MG63 (cell line): ENCODE measurements at regions not wholly inside any gene's neighbourhood (a gene's known extent, or its start where the extent isn't known, plus 50 kb on each side); places are given as distances from the start of the nearest gene placed in this dataset.

Experiments used
- DNase-seq: peaks from one replicate; pipeline ENCODE4 v3.0.0-alpha.2; 2020
- H3K27me3 ChIP-seq: fragments of 250-450 bp; sonication (Bioruptor Pico); 2 replicates; pipeline ENCODE4 v1.5.1; 2020; ENCODE audit warnings: mild to moderate bottlenecking, moderate library complexity
- H3K36me3 ChIP-seq: fragments of 250-450 bp; sonication (Bioruptor Pico); 2 replicates; pipeline ENCODE4 v1.5.1; 2020; ENCODE audit warnings: mild to moderate bottlenecking, moderate library complexity
- H3K4me3 ChIP-seq: fragments of 250-450 bp; sonication (Bioruptor Pico); 2 replicates; pipeline ENCODE4 v1.5.1; 2020; ENCODE audit warnings: mild to moderate bottlenecking, moderate library complexity
- H3K9me3 ChIP-seq: fragments of 250-450 bp; sonication (Bioruptor Pico); 2 replicates; pipeline ENCODE4 v1.5.1; 2020; ENCODE audit warnings: mild to moderate bottlenecking, moderate library complexity

DNA sequence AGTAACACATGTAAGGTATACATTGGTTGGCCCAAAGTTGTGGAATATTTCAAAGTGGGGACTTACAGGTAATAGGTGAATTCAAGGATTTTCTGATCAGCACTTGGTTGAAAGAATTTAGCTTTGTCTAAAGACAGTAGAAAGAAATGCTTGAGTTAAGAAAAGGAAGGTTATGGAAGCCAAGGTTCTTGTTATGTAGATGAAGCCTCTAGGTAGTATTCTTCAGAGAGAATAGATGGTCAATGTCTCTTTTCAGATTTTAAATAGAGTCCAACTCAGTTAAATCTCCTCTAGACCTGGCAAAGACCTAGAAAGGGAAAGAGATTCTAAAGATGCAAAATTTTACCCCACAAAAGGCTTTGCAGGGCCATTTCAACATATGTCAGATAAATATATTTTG, 157.4 kb downstream of the ANKRD30B start:
- no peaks in the 10 kb centered on the region for H3K27me3 ChIP-seq
- no peak for DNase-seq
- H3K9me3 ChIP-seq, result no peaks in the 10 kb centered on the region
- no peaks in the 10 kb centered on the region for H3K36me3 ChIP-seq
- H3K4me3 ChIP-seq, result no peak overlapping the region

DNA sequence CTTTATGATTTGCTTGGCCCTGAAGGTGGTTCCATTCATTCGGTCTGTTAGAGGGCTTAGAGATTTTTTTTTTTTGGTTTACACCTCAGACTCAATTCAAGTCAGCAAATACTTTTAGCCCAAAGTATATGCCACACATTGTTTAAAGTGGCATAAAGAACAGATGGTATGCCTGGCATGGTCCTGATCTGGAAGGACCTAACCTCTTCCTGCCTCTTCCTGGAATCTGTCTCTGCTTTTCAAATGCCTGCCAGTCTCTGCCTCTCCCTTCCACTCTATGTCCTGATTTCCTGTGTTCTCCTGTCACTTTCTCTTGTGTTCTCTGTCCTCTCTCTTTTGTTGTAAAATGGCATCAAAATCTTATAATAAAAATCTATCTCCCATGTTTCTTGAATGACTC, 158.0 kb downstream of the ANKRD30B start:
- Histone ChIP-seq H3K4me3 (no peak overlapping the region), H3K9me3 (no peaks in the 10 kb centered on the region; the same call in 1 of the 2 replicates), H3K27me3 (no peaks in the 10 kb centered on the region), H3K36me3 (no peaks in the 10 kb centered on the region)
- no peak for DNase-seq

DNA sequence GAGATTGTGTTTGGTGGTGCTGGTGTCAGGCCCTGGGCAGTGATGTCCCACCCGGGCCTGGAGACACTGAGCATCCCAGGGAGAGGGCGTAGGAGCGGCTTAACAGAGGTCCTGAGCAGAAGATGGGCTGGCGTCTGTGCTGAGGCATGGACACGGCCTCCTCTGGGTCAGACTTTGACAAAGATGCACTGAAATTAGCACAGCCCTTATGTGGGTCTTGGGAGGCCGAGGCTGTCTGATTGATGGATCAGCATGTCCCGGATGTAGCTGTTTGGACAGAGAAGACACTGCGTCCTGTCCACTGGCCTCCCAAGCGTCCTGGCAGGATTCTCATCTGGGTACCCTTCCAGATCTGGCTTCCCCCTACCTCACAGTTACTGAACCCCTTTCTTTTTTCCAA, 159.4 kb downstream of the ANKRD30B start:
- H3K27me3 ChIP-seq, result no peaks in the 10 kb centered on the region
- no peaks in the 10 kb centered on the region for H3K36me3 ChIP-seq
- DNase-seq, result no peak
- H3K4me3 ChIP-seq, result no peak overlapping the region
- no peaks in the 10 kb centered on the region; the same call in 1 of the 2 replicates for H3K9me3 ChIP-seq

DNA sequence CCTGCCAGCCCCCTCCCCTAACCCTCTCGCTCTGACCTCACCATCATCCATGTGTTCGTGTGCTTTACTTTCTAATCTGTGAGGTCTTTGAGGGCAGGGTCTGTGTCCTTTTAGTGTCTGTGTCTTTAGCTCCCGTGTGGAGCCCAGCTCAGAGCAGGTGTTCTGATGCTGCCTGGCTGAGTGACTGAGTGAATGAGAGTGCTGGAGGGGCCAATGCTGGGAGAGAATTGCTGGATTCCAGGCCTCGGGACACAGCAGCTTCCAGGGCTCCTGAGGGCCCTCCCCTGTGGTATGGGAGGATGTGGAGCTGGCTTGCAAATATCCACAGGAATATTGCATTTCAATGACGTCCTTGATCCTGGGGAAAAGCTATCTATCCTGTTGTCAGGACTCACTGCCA, 160.6 kb downstream of the ANKRD30B start:
- no peak overlapping the region for H3K4me3 ChIP-seq
- no peaks in the 10 kb centered on the region for H3K36me3 ChIP-seq
- no peak for DNase-seq
- H3K27me3 ChIP-seq, result no peaks in the 10 kb centered on the region
- H3K9me3 ChIP-seq, result no peaks in the 10 kb centered on the region; the same call in 1 of the 2 replicates

DNA sequence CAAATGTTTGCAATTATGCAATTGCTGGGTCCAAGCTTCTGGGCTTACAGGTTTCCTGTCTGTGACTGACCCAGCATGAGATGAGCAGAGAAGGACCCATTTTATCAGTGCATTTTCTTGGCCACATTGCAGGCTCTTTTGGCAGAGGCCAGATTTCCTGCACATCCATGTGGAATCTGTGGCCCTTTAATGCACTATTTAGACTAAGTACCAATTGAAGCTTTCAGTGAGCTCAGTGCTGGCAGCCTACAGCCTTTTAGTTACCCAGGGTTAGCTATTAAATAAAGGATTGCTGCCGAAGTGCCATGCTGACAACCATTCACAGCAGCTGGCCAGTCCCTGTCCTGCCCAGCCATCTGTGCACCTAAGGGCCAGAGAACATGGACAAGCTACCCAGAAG, 165.0 kb downstream of the ANKRD30B start:
- DNase-seq, result peak; percentile 79
- Histone ChIP-seq H3K9me3 (no peaks in the 10 kb centered on the region; the same call in 1 of the 2 replicates), H3K36me3 (no peaks in the 10 kb centered on the region), H3K4me3 (no peak overlapping the region), H3K27me3 (no peaks in the 10 kb centered on the region)

DNA sequence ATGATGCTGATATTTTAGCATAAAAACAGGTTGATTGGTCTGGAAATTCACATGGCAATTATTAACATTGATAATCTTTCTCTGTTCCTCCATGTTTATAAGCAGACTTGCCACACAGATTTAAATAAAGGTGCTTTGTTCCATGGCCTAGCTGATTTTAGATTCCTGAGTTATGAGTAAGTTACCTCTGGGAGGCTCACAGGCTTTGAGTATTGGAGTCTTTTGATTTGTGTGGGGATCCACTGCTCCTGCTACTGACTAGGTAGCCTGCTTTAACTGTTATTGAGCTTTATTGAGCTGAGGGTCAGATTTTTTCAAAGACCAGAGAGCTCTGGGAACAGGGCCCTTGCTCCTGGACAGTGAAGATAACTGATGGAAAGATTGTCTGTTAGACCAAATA, 166.1 kb downstream of the ANKRD30B start:
- no peaks in the 10 kb centered on the region for H3K27me3 ChIP-seq
- no peaks in the 10 kb centered on the region for H3K36me3 ChIP-seq
- no peak overlapping the region for H3K4me3 ChIP-seq
- H3K9me3 ChIP-seq, result no peaks in the 10 kb centered on the region; the same call in 1 of the 2 replicates
- DNase-seq, result no peak

DNA sequence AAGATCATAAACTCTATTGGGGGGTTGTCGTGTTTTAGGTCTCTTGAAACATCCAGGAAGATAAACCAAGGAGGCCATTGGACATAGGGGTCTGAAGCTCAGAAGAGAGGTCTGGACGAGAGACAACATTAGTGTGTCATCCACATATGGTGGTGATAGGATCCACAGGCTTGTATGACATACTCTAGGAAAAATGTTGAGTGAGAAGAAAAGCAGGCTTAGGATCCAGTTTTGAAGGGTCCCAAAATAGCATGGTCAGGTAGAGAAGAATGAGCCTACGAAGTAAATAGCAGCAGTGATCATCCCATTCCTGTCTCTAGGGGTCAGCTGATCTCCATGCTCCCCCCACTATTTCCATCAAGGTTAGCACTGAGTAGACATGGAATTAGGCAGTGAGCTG, 166.8 kb downstream of the ANKRD30B start:
- Histone ChIP-seq H3K4me3 (no peak overlapping the region), H3K9me3 (no peaks in the 10 kb centered on the region; the same call in 1 of the 2 replicates), H3K36me3 (no peaks in the 10 kb centered on the region), H3K27me3 (no peaks in the 10 kb centered on the region)
- no peak for DNase-seq

DNA sequence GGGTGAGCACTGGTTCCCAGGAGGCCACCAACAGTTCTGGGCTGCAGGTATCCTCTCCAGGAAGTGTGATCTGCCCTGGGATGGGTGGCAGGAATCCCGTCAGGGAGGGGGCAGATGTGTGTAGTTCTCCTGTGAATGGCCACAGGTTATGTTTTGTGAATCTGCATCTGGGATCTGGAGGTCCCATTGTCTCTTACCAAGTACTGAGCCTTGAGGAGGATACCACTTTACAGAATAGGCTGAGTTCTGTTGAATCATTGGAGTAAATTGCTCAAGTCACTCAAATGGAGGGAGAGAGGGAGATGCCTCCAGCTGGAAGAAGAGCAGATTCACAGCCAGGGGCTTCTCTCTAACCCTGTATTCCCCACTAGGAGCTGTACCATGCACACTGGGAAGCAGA, 168.2 kb downstream of the ANKRD30B start:
- no peak for DNase-seq
- Histone ChIP-seq H3K36me3 (no peaks in the 10 kb centered on the region), H3K9me3 (no peaks in the 10 kb centered on the region; the same call in 1 of the 2 replicates), H3K27me3 (no peaks in the 10 kb centered on the region), H3K4me3 (no peak overlapping the region)

DNA sequence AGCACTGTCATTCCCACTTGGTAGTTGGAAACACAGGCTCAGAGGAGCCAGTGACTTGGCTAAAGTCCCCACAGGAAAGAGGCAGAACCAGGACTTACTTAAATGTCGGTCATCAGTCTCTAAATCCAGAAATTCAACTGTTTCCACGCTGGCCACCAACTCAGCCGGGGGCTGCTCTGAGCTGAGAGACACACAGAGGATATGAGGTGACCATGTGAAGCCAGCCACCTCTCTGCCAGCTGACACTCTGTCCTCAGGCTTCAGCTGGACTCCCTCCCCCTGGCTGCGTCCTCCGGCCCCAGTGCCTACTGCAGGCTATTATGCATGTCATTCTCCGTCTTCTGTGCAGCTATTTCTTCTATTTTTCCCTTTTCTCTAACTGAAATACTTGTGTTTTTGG, 168.9 kb downstream of the ANKRD30B start:
- DNase-seq, result no peak
- H3K27me3 ChIP-seq, result no peaks in the 10 kb centered on the region
- no peak overlapping the region for H3K4me3 ChIP-seq
- no peaks in the 10 kb centered on the region for H3K36me3 ChIP-seq
- H3K9me3 ChIP-seq, result no peaks in the 10 kb centered on the region

DNA sequence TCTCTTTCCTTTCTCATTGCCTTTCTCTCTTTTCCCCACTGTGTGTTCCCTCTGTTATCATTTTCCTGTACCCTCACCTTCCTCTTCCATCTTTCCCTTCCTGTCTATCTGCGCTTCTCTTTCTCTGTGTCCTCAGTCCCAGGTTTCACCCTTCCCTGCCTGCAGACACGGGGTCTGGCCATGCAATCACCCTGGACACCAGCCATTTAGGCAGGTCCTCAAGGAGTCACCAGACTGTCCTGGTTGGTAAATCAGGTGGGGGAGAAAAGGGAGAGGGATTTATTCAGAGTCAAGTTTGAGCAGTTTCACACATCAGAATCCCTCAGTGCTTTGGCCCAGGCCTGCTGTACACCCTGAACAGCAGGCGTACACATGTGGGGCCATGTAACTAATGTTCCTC, 169.3 kb downstream of the ANKRD30B start:
- no peaks in the 10 kb centered on the region for H3K36me3 ChIP-seq
- H3K4me3 ChIP-seq, result no peak overlapping the region
- no peak for DNase-seq
- H3K27me3 ChIP-seq, result no peaks in the 10 kb centered on the region
- H3K9me3 ChIP-seq, result no peaks in the 10 kb centered on the region

DNA sequence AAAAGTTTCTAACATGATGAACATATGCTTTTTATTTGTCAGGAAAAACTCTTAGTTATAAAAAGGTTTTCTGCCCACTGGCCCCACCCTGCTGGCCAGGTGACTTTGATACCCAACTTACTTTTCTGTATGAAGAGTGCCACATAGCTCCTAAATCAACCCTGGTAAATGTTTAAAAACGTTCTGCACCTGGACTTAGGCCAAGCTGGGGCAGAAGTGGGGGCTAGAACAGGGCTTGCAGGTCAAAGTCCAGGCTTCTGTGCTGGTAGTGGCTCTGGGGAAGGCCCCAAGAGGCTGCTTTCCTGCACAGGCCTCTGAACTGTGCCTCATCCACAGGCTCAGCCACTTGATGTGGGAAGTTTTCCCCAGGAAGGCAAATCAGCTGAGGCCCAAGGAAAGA, 171.7 kb downstream of the ANKRD30B start:
- no peaks in the 10 kb centered on the region for H3K27me3 ChIP-seq
- H3K36me3 ChIP-seq, result no peaks in the 10 kb centered on the region
- H3K4me3 ChIP-seq, result no peak overlapping the region
- DNase-seq, result no peak
- H3K9me3 ChIP-seq, result no peaks in the 10 kb centered on the region

DNA sequence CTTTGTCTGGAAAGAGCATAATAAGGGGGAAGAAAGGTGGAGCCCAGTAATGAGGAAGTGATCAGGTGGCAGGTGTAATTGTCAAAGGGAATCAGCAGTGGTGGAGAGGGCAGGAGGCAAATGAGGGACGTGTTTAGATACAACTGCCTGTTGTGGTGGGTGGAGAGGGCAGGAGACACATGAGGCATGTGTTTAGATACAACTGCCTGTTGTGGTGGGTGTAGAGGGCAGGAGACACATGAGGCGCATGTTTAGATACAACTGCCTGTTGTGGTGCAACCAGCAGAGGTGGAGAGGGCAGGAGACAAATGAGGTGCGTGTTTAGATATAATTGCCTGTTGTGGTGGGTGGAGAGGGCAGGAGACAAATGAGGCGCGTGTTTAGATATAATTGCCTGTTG, 173.1 kb downstream of the ANKRD30B start:
- Histone ChIP-seq H3K36me3 (no peaks in the 10 kb centered on the region), H3K27me3 (no peaks in the 10 kb centered on the region), H3K4me3 (no peak overlapping the region), H3K9me3 (no peaks in the 10 kb centered on the region)
- no peak for DNase-seq

DNA sequence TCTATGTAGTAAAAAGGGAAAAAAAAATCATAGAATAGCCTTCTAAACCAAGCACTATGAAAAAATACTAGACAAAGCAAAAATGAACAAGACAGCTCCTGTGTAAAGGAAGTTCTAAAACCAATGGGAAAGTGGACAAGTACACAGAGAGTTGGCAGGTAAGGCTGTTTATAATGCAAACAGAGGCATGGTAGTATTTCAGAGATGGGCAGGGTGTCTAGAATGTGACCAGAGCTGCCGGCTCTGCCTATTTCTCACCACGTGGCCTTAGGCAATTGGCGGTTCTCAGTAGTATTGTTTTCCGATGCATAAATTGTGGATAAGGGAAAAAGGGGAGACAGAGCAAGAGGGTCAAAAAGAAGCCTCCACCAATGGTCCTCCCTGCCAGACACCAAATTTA, 173.6 kb downstream of the ANKRD30B start:
- no peak overlapping the region for H3K4me3 ChIP-seq
- no peaks in the 10 kb centered on the region for H3K9me3 ChIP-seq
- H3K36me3 ChIP-seq, result no peaks in the 10 kb centered on the region
- no peak for DNase-seq
- H3K27me3 ChIP-seq, result no peaks in the 10 kb centered on the region

DNA sequence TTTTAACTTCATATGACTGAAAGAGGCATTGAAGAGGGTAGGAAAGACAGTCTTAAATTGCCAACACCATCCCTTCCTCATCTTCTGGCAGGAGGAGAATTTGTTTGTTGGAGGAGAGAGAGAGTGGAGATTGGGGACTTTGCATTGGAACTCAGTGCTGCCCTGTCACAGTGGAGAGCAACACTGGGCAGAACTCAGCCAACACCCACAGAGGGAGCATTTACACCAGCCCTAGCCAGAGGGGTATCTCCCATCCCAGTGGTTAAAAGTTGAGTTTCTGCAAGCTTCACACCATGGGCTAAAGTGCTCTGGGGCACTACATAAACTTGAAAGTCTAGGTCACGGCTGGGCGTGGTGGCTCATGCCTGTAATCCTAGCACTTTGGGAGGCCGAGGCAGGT, 174.1 kb downstream of the ANKRD30B start:
- no peak for DNase-seq
- Histone ChIP-seq H3K36me3 (no peaks in the 10 kb centered on the region), H3K4me3 (no peak overlapping the region), H3K27me3 (no peaks in the 10 kb centered on the region), H3K9me3 (no peaks in the 10 kb centered on the region)

DNA sequence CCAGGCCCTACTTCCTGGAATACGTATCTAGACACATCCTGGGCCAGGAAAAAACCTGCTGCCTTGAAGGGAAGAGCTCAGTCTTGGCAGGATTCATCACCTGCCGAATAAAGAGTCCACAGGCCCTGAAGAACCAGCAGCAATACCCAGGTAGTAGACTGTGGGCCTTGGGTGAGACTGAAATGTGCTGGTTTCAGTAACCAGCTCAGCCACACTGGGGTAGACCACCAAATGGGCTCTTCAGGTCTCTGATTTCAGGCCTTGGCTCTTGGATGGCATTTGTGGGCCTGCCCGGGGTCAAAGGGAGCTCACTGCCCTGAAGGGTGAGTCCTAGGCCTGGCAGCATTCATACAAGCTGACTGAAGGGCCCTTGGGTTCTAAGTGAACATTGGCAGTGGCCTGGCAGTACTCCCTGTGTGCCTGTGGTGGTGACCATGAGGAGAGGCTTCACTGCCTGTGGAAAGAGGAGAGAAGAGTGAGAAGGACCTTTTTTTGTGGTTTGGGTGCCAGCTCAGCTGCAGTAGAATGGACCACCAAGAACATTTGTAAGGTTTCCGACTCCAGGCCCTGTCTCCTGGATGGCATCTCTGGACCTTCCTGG, 175.1 kb downstream of the ANKRD30B start:
- Histone ChIP-seq H3K27me3 (no peaks in the 10 kb centered on the region), H3K36me3 (no peaks in the 10 kb centered on the region), H3K4me3 (no peak overlapping the region), H3K9me3 (no peaks in the 10 kb centered on the region)
- no peak for DNase-seq

DNA sequence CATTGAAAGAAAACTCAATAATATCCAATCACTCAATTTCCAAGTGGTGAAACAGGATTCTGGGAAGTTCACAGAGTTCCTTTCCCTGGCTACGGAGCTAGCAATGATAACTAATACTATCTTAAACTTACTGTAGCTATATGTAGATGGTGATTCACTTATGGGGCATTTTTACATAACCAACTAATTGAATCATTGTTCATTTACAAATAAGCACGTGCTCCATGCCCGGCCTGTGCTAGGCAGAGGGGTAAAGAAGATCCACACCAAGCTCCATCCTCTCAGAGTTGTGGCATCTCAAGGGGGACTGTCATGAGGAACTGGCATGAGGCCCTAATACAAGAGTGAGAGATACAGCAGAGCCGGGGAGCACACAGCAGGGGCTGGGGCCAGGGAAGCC, 176.3 kb downstream of the ANKRD30B start:
- no peaks in the 10 kb centered on the region for H3K36me3 ChIP-seq
- no peak overlapping the region for H3K4me3 ChIP-seq
- no peaks in the 10 kb centered on the region for H3K9me3 ChIP-seq
- no peaks in the 10 kb centered on the region for H3K27me3 ChIP-seq
- DNase-seq, result peak; percentile 30

DNA sequence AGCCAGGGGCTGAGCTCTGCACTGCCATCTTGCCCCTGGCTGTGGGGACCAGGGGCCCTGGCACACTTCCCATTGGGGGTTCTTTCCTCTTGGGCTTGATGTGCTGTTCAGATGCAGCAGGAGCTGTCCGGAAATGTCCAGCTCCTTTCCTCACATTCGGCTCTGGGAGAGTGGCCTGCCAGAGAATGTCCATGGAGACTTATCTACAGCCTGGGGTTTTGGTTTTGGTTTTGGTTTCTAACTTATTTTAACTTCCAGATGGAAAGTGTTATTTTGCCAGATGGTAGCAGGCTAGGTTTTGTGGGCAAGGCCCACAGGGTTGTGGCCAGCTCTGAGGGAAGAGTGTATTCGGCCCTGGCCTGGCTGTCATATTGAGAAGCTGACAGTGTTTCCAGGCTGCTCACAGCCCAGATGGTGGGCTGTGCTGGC, 177.3 kb downstream of the ANKRD30B start:
- Histone ChIP-seq H3K9me3 (no peaks in the 10 kb centered on the region), H3K4me3 (no peak overlapping the region), H3K36me3 (no peaks in the 10 kb centered on the region), H3K27me3 (no peaks in the 10 kb centered on the region)
- DNase-seq, result peak; percentile 14

DNA sequence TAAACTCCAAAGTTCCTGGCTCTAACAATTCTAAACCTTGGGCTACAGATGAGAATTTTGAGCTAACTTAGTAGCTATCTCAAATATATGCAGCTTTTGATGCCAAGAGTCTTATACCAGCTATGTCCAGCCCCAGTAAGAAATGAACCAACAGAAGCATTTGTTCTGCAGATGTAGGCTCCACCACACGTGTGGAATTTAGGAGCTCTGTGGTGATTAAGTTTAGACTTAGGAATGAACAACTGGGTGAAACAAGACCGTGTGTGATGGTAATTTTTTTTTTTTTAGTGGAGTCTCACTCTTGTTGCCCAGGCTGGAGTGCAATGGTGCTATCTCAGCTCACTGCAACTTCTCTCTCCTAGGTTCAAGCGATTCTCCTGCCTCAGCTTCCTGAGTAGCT, 179.7 kb downstream of the ANKRD30B start:
- DNase-seq, result no peak
- Histone ChIP-seq H3K27me3 (no peaks in the 10 kb centered on the region), H3K36me3 (no peaks in the 10 kb centered on the region), H3K9me3 (no peaks in the 10 kb centered on the region), H3K4me3 (no peak overlapping the region)

DNA sequence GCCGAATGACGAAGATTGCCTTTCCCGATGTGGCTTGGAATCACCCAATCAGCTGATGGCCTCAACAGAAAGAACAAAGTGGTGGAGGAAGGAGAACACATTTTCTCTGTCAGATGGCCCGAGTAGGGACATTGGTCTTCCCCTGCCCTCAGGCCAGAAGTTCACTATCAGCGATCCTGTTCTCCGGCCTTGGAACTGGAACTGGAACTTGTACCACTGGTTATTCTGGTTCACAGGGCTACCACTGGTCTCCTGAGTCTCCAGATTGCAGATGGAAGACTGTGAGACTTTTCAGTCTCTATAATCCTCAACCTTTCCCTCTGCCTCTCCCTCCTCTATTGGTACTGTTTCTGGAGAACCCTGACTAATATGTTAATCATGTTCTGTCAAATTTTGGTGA, 180.4 kb downstream of the ANKRD30B start:
- H3K4me3 ChIP-seq, result no peak overlapping the region
- no peaks in the 10 kb centered on the region for H3K27me3 ChIP-seq
- no peak for DNase-seq
- H3K9me3 ChIP-seq, result no peaks in the 10 kb centered on the region
- H3K36me3 ChIP-seq, result no peaks in the 10 kb centered on the region
